ENCODE measurements at regions not wholly inside any gene's neighbourhood (a gene's known extent, or its start where the extent isn't known, plus 50 kb on each side); places are given as distances from the start of the nearest gene placed in this dataset.

DNA sequence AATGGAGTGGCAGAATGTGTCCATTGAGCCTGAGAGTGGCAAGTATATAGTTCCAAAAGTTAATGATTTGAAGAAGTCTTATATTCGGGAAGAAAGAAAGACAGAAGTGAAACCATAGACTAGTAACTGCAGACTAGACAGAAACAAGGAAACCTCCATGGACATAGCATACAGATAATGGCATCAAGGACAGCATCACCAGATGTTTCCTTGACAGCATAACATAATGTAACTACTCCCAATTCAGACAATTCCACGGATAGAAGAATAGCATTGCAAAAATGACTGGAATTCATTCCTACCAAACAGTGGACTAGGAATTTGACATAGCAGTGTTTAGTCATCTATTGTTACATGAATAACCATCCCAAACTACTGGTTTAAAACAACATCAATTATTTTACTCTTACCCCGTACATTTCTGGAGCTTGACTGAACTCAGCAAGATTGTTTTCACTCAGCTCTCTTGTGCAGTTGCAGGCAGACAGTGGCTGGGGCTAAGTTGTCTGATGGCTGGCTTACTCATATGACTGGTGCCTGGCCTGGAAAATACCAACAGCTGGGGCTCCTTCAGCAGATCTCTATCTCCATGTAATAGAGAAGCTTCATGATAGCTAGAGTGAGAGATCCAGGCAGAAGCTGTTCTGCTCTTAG is 109.7 kb upstream of the GADL1 start:
- H3K4me1 Mint-ChIP-seq (ENCODE audit: low read depth): peaks cover 69% of the 10 kb centered on the region
- H3K4me3 Mint-ChIP-seq: peak overlapping the region; percentile 76
- no peaks in the 10 kb centered on the region for H3K27me3 Mint-ChIP-seq (ENCODE audit: insufficient read depth)
- peak overlapping the region; percentile 92 for H3K27ac Mint-ChIP-seq
- TF ChIP-seq, protein P1, sequence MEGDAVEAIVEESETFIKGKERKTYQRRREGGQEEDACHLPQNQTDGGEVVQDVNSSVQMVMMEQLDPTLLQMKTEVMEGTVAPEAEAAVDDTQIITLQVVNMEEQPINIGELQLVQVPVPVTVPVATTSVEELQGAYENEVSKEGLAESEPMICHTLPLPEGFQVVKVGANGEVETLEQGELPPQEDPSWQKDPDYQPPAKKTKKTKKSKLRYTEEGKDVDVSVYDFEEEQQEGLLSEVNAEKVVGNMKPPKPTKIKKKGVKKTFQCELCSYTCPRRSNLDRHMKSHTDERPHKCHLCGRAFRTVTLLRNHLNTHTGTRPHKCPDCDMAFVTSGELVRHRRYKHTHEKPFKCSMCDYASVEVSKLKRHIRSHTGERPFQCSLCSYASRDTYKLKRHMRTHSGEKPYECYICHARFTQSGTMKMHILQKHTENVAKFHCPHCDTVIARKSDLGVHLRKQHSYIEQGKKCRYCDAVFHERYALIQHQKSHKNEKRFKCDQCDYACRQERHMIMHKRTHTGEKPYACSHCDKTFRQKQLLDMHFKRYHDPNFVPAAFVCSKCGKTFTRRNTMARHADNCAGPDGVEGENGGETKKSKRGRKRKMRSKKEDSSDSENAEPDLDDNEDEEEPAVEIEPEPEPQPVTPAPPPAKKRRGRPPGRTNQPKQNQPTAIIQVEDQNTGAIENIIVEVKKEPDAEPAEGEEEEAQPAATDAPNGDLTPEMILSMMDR (IDR thresholded peaks at IDR 0.05): no peak
- no peaks in the 10 kb centered on the region; the same call in 1 of the 2 replicates for H3K9me3 Mint-ChIP-seq
- peak; percentile 98 for DNase-seq
- H3K36me3 Mint-ChIP-seq (ENCODE audit: low read depth): peaks cover 16% of the 10 kb centered on the region; the same call in 1 of the 2 replicates

- peak; percentile 63 for DNase-seq
- no peak overlapping the region for H3K4me3 Mint-ChIP-seq
- peaks cover 77% of the 10 kb centered on the region for H3K4me1 Mint-ChIP-seq (ENCODE audit: low read depth)
- H3K27ac Mint-ChIP-seq: peak overlapping the region; percentile 58
- H3K27me3 Mint-ChIP-seq (ENCODE audit: insufficient read depth): no peaks in the 10 kb centered on the region; the same call in 1 of the 2 replicates
- H3K36me3 Mint-ChIP-seq (ENCODE audit: low read depth): peaks cover 18% of the 10 kb centered on the region; the same call in 1 of the 2 replicates
- H3K9me3 Mint-ChIP-seq: peaks cover 5% of the 10 kb centered on the region
- TF ChIP-seq, protein P1 (IDR thresholded peaks at IDR 0.05): no peak
These were observed 114.5 kb upstream of the GADL1 start for GRCh38 chr3:31008994-31009393.

GRCh38 chr3:31009881-31010280 is 115.4 kb upstream of the GADL1 start:
- Mint-ChIP-seq H3K4me1 (ENCODE audit: low read depth) (peaks cover 77% of the 10 kb centered on the region), H3K36me3 (ENCODE audit: low read depth) (peaks cover 18% of the 10 kb centered on the region; the same call in 1 of the 2 replicates)
- TF ChIP-seq, protein P1 (IDR thresholded peaks at IDR 0.05): no peak

DNA sequence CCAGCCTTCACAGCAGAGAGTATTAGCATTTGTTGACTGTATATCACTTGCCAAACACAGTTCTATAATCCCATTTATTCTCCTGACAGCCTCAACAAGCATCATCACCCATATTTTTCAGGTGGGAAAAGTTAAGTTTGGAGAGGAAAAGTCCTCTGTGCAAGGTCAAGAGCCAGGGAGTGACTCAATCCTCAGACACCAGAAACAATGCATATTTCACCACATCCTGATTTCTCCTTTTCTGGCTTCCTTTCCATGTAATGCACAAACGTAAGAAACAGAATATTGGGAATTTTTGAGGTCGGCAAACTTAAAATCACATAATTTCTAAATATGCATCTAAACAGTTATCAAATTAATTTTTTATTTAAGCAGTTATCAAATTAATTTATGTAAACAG is 116.0 kb upstream of the GADL1 start:
- TF ChIP-seq, protein P1 (IDR thresholded peaks at IDR 0.05): no peak
- peak; percentile 34 for DNase-seq
- Mint-ChIP-seq H3K9me3 (peaks cover 5% of the 10 kb centered on the region), H3K27me3 (ENCODE audit: insufficient read depth) (no peaks in the 10 kb centered on the region; the same call in 1 of the 2 replicates), H3K4me1 (ENCODE audit: low read depth) (peaks cover 77% of the 10 kb centered on the region), H3K36me3 (ENCODE audit: low read depth) (peaks cover 18% of the 10 kb centered on the region; the same call in 1 of the 2 replicates), H3K27ac (peak overlapping the region; percentile 60), H3K4me3 (no peak overlapping the region)

More at GRCh38 chr3:31009881-31010280, 115.4 kb upstream of the GADL1 start:
- H3K27ac Mint-ChIP-seq: peak overlapping the region; percentile 60; the same call in 1 of the 2 replicates
- H3K4me3 Mint-ChIP-seq: no peak overlapping the region
- no peak for DNase-seq
- H3K27me3 Mint-ChIP-seq (ENCODE audit: insufficient read depth): no peaks in the 10 kb centered on the region; the same call in 1 of the 2 replicates
- peaks cover 5% of the 10 kb centered on the region for H3K9me3 Mint-ChIP-seq

- H3K9me3 Mint-ChIP-seq: peaks cover 5% of the 10 kb centered on the region
- H3K27ac Mint-ChIP-seq: no peak overlapping the region
- H3K4me3 Mint-ChIP-seq: no peak overlapping the region
- DNase-seq: no peak
- TF ChIP-seq, protein P1 (IDR thresholded peaks at IDR 0.05): no peak
- no peaks in the 10 kb centered on the region; the same call in 1 of the 2 replicates for H3K27me3 Mint-ChIP-seq (ENCODE audit: insufficient read depth)
- peaks cover 70% of the 10 kb centered on the region for H3K4me1 Mint-ChIP-seq (ENCODE audit: low read depth)
- H3K36me3 Mint-ChIP-seq (ENCODE audit: low read depth): peaks cover 18% of the 10 kb centered on the region; the same call in 1 of the 2 replicates
These were observed 116.9 kb upstream of the GADL1 start for GRCh38 chr3:31011380-31011779.
